Iris pigment epithelial cell (primary cell): ENCODE measurements at regions not wholly inside any gene's neighbourhood (a gene's known extent, or its start where the extent isn't known, plus 50 kb on each side); places are given as distances from the start of the nearest gene placed in this dataset.

ENCODE experiments used
- DNase-seq: peaks from one replicate; pipeline ENCODE4 v3.0.0-alpha.2; 2011; ENCODE audit warnings: low read depth

- peak; percentile 48 for DNase-seq
Observed at GRCh38 chr2:122737429-122738077, 982.1 kb downstream of the TSN start.

GRCh38 chr2:122739732-122740593 lies 984.5 kb downstream of the TSN start:
- no peak for DNase-seq

GRCh38 chr2:122740594-122740948 lies 985.1 kb downstream of the TSN start:
- DNase-seq = no peak

GRCh38 chr2:122741403-122741802 lies 986.0 kb downstream of the TSN start:
- no peak for DNase-seq

GRCh38 chr2:122743021-122743675 lies 987.7 kb downstream of the TSN start:
- DNase-seq = no peak

- DNase-seq = no peak
Observed at GRCh38 chr2:122745603-122746002, 990.2 kb downstream of the TSN start.

- no peak for DNase-seq
Observed at GRCh38 chr2:122747670-122748069, 992.2 kb downstream of the TSN start.

- peak; percentile 76 for DNase-seq
Observed at GRCh38 chr2:122748552-122749011, 993.1 kb downstream of the TSN start.

- DNase-seq = peak; percentile 4
Observed at GRCh38 chr2:122749405-122749804, 994.0 kb downstream of the TSN start.

- no peak for DNase-seq
Observed at GRCh38 chr2:122750095-122750494, 994.6 kb downstream of the TSN start.

- DNase-seq = no peak
Observed at GRCh38 chr2:122750808-122751207, 995.4 kb downstream of the TSN start.

GRCh38 chr2:122753336-122753735 lies 997.9 kb downstream of the TSN start:
- no peak for DNase-seq

GRCh38 chr2:122754561-122754960 lies 999.1 kb downstream of the TSN start:
- no peak for DNase-seq

- DNase-seq = no peak
Observed at GRCh38 chr2:122755281-122755780, 999.9 kb downstream of the TSN start.

- no peak for DNase-seq
Observed at GRCh38 chr2:122758967-122759366, 1003.5 kb downstream of the TSN start.

GRCh38 chr2:122764014-122764413 lies 1008.6 kb downstream of the TSN start:
- DNase-seq = no peak

GRCh38 chr2:122780251-122780650 lies 1024.8 kb downstream of the TSN start:
- DNase-seq = no peak

- DNase-seq = no peak
Observed at GRCh38 chr2:122794100-122794499, 1038.6 kb downstream of the TSN start.

GRCh38 chr2:122795763-122796162 lies 1040.3 kb downstream of the TSN start:
- DNase-seq = no peak

- DNase-seq = no peak
Observed at GRCh38 chr2:122799391-122799790, 1043.9 kb downstream of the TSN start.

GRCh38 chr2:122800781-122801180 lies 1045.3 kb downstream of the TSN start:
- no peak for DNase-seq

GRCh38 chr2:122804494-122804893 lies 1049.0 kb downstream of the TSN start:
- DNase-seq = no peak

GRCh38 chr2:122805346-122805745 lies 1049.9 kb downstream of the TSN start:
- DNase-seq = no peak
